NCI-H69 (cell line): ENCODE measurements at regions not wholly inside any gene's neighbourhood (a gene's known extent, or its start where the extent isn't known, plus 50 kb on each side); places are given as distances from the start of the nearest gene placed in this dataset.
"Not testable (repeated sequence)": the region's sequence is repeated elsewhere in the genome, so short reads cannot be mapped to it uniquely, and the experiment has no call there.

Experiments used
- DNase-seq: peaks from one replicate; lab custom pipeline; 2025; lab: John Stamatoyannopoulos, UW

GRCh38 chrX:42832764-42833549 lies 55.0 kb upstream of the PPP1R2C start:
- DNase-seq, result no peak

GRCh38 chrX:42833550-42833940 lies 55.6 kb upstream of the PPP1R2C start:
- not testable (repeated sequence) for DNase-seq

GRCh38 chrX:42837101-42837726 lies 59.3 kb upstream of the PPP1R2C start:
- DNase-seq, result no peak

GRCh38 chrX:42837747-42838146 lies 59.8 kb upstream of the PPP1R2C start:
- DNase-seq, result no peak

- no peak for DNase-seq
Observed at GRCh38 chrX:42839632-42840031, 61.7 kb upstream of the PPP1R2C start.

- DNase-seq, result no peak
Observed at GRCh38 chrX:42846741-42847140, 68.8 kb upstream of the PPP1R2C start.

- no peak for DNase-seq
Observed at GRCh38 chrX:42855259-42855658, 77.3 kb upstream of the PPP1R2C start.

GRCh38 chrX:42857766-42858165 lies 79.8 kb upstream of the PPP1R2C start:
- no peak for DNase-seq

- no peak for DNase-seq
Observed at GRCh38 chrX:42869011-42869410, 91.0 kb upstream of the PPP1R2C start.

- no peak for DNase-seq
Observed at GRCh38 chrX:42869659-42870476, 91.9 kb upstream of the PPP1R2C start.

- DNase-seq, result no peak
Observed at GRCh38 chrX:42886519-42886918, 108.6 kb upstream of the PPP1R2C start.

GRCh38 chrX:42900947-42901346 lies 123.0 kb upstream of the PPP1R2C start:
- DNase-seq, result no peak

- no peak for DNase-seq
Observed at GRCh38 chrX:42902513-42902912, 124.5 kb upstream of the PPP1R2C start.

GRCh38 chrX:42920752-42921151 lies 142.8 kb upstream of the PPP1R2C start:
- DNase-seq, result no peak

GRCh38 chrX:42930071-42930470 lies 152.1 kb upstream of the PPP1R2C start:
- DNase-seq, result no peak

- no peak for DNase-seq
Observed at GRCh38 chrX:42930951-42931350, 153.0 kb upstream of the PPP1R2C start.

GRCh38 chrX:42933187-42933586 lies 155.2 kb upstream of the PPP1R2C start:
- no peak for DNase-seq

- no peak for DNase-seq
Observed at GRCh38 chrX:42934020-42934726, 156.2 kb upstream of the PPP1R2C start.

- no peak for DNase-seq
Observed at GRCh38 chrX:42941671-42942070, 163.7 kb upstream of the PPP1R2C start.

GRCh38 chrX:42943051-42943974 lies 165.3 kb upstream of the PPP1R2C start:
- no peak for DNase-seq

- DNase-seq, result no peak
Observed at GRCh38 chrX:42944381-42944998, 166.5 kb upstream of the PPP1R2C start.
